ENCODE measurements at regions not wholly inside any gene's neighbourhood (a gene's known extent, or its start where the extent isn't known, plus 50 kb on each side); places are given as distances from the start of the nearest gene placed in this dataset.
"Not testable (repeated sequence)": the region's sequence is repeated elsewhere in the genome, so short reads cannot be mapped to it uniquely, and the experiment has no call there.

GRCh38 chr10:34878651-34879050 is 63.6 kb upstream of the PARD3 start:
- TF ChIP-seq TAF1 (IDR thresholded peaks at IDR 0.05; ENCODE audit: borderline replicate concordance, low read depth, low read length); POLR2AphosphoS5 (IDR thresholded peaks at IDR 0.05; ENCODE audit: low read depth, low read length): not testable (repeated sequence)
